Astrocyte (in vitro differentiated cells and primary cell): ENCODE measurements at regions not wholly inside any gene's neighbourhood (a gene's known extent, or its start where the extent isn't known, plus 50 kb on each side); places are given as distances from the start of the nearest gene placed in this dataset.

Source experiments
- DNase-seq: peaks from one replicate; pipeline ENCODE4 v3.0.0-alpha.2; 2010; ENCODE audit warnings: low read depth
- FAIRE-seq: peaks from 2 replicates; lab custom pipeline; 2011; peaks lifted over from hg19 to GRCh38; lab: Jason Lieb, UNC
- H2AFZ ChIP-seq: 2 replicates; pipeline ENCODE4 v1.6.0; 2012; ENCODE audit warnings: low read depth, low read length, inconsistent platforms
- H3K27ac ChIP-seq: 2 replicates; pipeline ENCODE4 v1.5.1; 2011; ENCODE audit warnings: low read depth, low read length, inconsistent platforms
- H3K27me3 ChIP-seq: 2 replicates; pipeline ENCODE4 v1.6.0; 2011; ENCODE audit warnings: low read length, inconsistent platforms; ENCODE audit not compliant: insufficient read depth
- H3K36me3 ChIP-seq: 2 replicates; pipeline ENCODE4 v1.5.1; 2011; ENCODE audit warnings: low read length, inconsistent platforms; ENCODE audit not compliant: insufficient read depth
- H3K4me1 ChIP-seq: 2 replicates; pipeline ENCODE4 v1.5.1; 2011; ENCODE audit warnings: low read length, inconsistent platforms; ENCODE audit not compliant: insufficient read depth
- H3K4me2 ChIP-seq: 2 replicates; pipeline ENCODE4 v1.6.0; 2012; ENCODE audit warnings: low read length, inconsistent platforms
- H3K4me3 ChIP-seq: 2 replicates; pipeline ENCODE4 v1.5.1; 2011; ENCODE audit warnings: low read depth, mild to moderate bottlenecking, low read length, inconsistent platforms; ENCODE audit not compliant: insufficient read depth
- H3K79me2 ChIP-seq: 2 replicates; pipeline ENCODE4 v1.6.0; 2012; ENCODE audit warnings: mild to moderate bottlenecking, low read length, inconsistent platforms; ENCODE audit not compliant: insufficient read depth
- H3K9ac ChIP-seq: 2 replicates; pipeline ENCODE4 v1.6.0; 2012; ENCODE audit warnings: mild to moderate bottlenecking, low read length, inconsistent platforms
- H3K9me3 ChIP-seq: 2 replicates; pipeline ENCODE4 v1.5.1; 2012; ENCODE audit warnings: low read depth, mild to moderate bottlenecking, low read length, inconsistent platforms; ENCODE audit not compliant: insufficient read depth
- H4K20me1 ChIP-seq: 2 replicates; pipeline ENCODE4 v1.6.0; 2012; ENCODE audit warnings: low read length, inconsistent platforms; ENCODE audit not compliant: insufficient read depth
- H3K27ac Mint-ChIP-seq: one replicate; pipeline ENCODE4 v1.8.0; 2021; ENCODE audit warnings: mild to moderate bottlenecking, mixed read lengths; ENCODE audit not compliant: unreplicated experiment
- H3K27me3 Mint-ChIP-seq: one replicate; pipeline ENCODE4 v1.8.0; 2021; ENCODE audit warnings: low read depth, mixed read lengths; ENCODE audit not compliant: unreplicated experiment
- H3K36me3 Mint-ChIP-seq: one replicate; pipeline ENCODE4 v1.8.0; 2021; ENCODE audit warnings: low read depth, mixed read lengths; ENCODE audit not compliant: unreplicated experiment
- H3K4me1 Mint-ChIP-seq: one replicate; pipeline ENCODE4 v1.8.0; 2021; ENCODE audit warnings: low read depth, mixed read lengths; ENCODE audit not compliant: unreplicated experiment
- H3K4me3 Mint-ChIP-seq: one replicate; pipeline ENCODE4 v1.8.0; 2021; ENCODE audit warnings: mild to moderate bottlenecking, moderate library complexity, mixed read lengths; ENCODE audit not compliant: unreplicated experiment
- H3K9me3 Mint-ChIP-seq: one replicate; pipeline ENCODE4 v1.8.0; 2021; ENCODE audit warnings: mild to moderate bottlenecking, mixed read lengths; ENCODE audit not compliant: unreplicated experiment
- EZH2 ChIP-seq: IDR thresholded peaks from 2 replicates; pipeline ENCODE4 v1.6.1; 2012; ENCODE audit warnings: mild to moderate bottlenecking, low read length, inconsistent platforms; ENCODE audit not compliant: insufficient read depth
- TF ChIP-seq, protein P1 (sequence below): IDR thresholded peaks from 2 replicates; pipeline ENCODE4 v1.5.1; 2011; ENCODE audit warnings: low read depth, mild to moderate bottlenecking, inconsistent platforms, low read length, moderate library complexity; ENCODE audit not compliant: insufficient read depth

DNA sequence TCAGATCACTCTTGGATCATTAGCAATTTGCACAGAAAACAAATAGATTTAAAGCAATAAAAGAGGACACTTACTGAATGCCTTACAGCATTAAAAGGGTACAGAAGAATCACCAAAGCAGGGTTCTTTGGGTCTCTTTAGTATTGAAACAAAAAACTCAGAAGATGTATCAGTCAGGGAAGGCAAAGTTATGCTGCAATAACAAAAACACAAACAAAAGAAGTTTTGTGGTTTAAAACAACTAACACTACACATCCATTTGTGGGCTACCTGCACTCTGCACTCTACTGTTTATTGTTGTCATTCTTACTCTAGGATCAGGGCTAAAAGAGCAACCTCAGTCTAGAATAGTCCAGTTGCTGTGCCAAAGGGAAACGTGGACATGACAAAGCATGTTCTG, 216.4 kb downstream of the GPAM start:
- Histone ChIP-seq H4K20me1 (no peaks in the 10 kb centered on the region), H3K4me2 (no peak overlapping the region), H3K27me3 (no peaks in the 10 kb centered on the region), H2AFZ (no peak overlapping the region), H3K4me3 (no peak overlapping the region), H3K9ac (no peak overlapping the region), H3K79me2 (no peaks in the 10 kb centered on the region), H3K9me3 (no peaks in the 10 kb centered on the region), H3K4me1 (no peaks in the 10 kb centered on the region), H3K36me3 (no peaks in the 10 kb centered on the region), H3K27ac (no peak overlapping the region)
- DNase-seq = no peak
- FAIRE-seq = no peak
- Mint-ChIP-seq H3K4me1 (peaks cover 2% of the 10 kb centered on the region), H3K36me3 (no peaks in the 10 kb centered on the region), H3K27ac (no peak overlapping the region), H3K9me3 (peaks cover 7% of the 10 kb centered on the region), H3K27me3 (no peaks in the 10 kb centered on the region), H3K4me3 (no peak overlapping the region)
- TF ChIP-seq, protein P1, sequence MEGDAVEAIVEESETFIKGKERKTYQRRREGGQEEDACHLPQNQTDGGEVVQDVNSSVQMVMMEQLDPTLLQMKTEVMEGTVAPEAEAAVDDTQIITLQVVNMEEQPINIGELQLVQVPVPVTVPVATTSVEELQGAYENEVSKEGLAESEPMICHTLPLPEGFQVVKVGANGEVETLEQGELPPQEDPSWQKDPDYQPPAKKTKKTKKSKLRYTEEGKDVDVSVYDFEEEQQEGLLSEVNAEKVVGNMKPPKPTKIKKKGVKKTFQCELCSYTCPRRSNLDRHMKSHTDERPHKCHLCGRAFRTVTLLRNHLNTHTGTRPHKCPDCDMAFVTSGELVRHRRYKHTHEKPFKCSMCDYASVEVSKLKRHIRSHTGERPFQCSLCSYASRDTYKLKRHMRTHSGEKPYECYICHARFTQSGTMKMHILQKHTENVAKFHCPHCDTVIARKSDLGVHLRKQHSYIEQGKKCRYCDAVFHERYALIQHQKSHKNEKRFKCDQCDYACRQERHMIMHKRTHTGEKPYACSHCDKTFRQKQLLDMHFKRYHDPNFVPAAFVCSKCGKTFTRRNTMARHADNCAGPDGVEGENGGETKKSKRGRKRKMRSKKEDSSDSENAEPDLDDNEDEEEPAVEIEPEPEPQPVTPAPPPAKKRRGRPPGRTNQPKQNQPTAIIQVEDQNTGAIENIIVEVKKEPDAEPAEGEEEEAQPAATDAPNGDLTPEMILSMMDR = no peak
- TF ChIP-seq EZH2 = no peak

DNA sequence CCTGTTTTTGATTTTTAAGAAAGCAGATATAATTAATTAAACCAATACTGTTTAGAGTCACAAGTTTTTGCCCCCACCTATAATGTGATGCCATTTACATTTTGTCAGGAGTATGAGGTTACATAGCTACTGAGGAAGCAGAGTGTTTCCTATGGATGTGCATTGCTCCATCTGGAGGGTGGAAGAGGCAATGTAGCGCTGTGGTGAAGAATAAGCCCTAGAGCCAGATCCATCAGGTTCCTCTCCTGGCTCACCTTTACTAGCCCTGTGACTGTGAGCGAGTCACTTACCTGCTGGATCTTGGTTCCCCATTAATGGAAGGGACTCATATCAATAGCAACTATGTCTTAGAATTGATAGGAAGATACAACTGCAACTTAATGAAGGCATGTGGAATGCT, 216.0 kb downstream of the GPAM start:
- Histone ChIP-seq H3K27ac (no peak overlapping the region), H4K20me1 (no peaks in the 10 kb centered on the region), H3K9me3 (no peaks in the 10 kb centered on the region), H3K36me3 (no peaks in the 10 kb centered on the region), H3K4me3 (no peak overlapping the region), H3K4me1 (no peaks in the 10 kb centered on the region), H3K27me3 (no peaks in the 10 kb centered on the region), H3K4me2 (no peak overlapping the region), H3K9ac (no peak overlapping the region), H3K79me2 (no peaks in the 10 kb centered on the region), H2AFZ (no peak overlapping the region)
- DNase-seq (no peak), FAIRE-seq (no peak)
- peaks cover 7% of the 10 kb centered on the region for H3K9me3 Mint-ChIP-seq
- no peaks in the 10 kb centered on the region for H3K27me3 Mint-ChIP-seq
- no peak overlapping the region for H3K27ac Mint-ChIP-seq
- no peaks in the 10 kb centered on the region for H3K36me3 Mint-ChIP-seq
- no peak for TF ChIP-seq EZH2
- TF ChIP-seq, protein P1 = no peak
- no peak overlapping the region for H3K4me3 Mint-ChIP-seq
- H3K4me1 Mint-ChIP-seq = peaks cover 2% of the 10 kb centered on the region

DNA sequence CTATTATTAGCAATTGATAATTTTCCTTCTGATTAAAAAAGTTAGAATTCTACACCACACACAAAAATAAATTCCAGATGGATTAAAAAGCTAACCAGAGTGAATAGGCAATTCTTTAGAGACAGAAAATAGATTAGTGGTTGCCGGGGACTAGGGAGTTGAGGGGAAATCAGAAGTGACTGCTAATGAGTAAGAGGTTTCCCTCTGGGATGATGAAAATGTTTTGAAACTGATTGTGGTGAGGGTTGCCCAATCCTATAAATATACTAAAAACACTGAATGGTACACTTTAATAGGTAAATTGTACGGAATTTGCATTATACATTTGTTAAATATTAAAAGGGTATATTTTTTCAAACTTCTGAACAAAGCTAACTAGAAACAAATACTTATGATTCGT, 214.9 kb downstream of the GPAM start:
- no peak for FAIRE-seq
- no peaks in the 10 kb centered on the region for H4K20me1 ChIP-seq
- Mint-ChIP-seq H3K36me3 (no peaks in the 10 kb centered on the region), H3K4me1 (peaks cover 5% of the 10 kb centered on the region), H3K27ac (no peak overlapping the region), H3K9me3 (peaks cover 6% of the 10 kb centered on the region), H3K27me3 (no peaks in the 10 kb centered on the region), H3K4me3 (no peak overlapping the region)
- no peak overlapping the region for H3K27ac ChIP-seq
- TF ChIP-seq, protein P1 = no peak
- TF ChIP-seq EZH2 = no peak
- H3K79me2 ChIP-seq = no peaks in the 10 kb centered on the region
- no peaks in the 10 kb centered on the region for H3K27me3 ChIP-seq
- H3K4me2 ChIP-seq = no peak overlapping the region
- no peak overlapping the region for H3K9ac ChIP-seq
- no peaks in the 10 kb centered on the region for H3K9me3 ChIP-seq
- no peaks in the 10 kb centered on the region for H3K4me1 ChIP-seq
- DNase-seq = no peak
- H3K4me3 ChIP-seq = no peak overlapping the region
- no peaks in the 10 kb centered on the region for H3K36me3 ChIP-seq
- no peak overlapping the region for H2AFZ ChIP-seq
